GM18519 (cell line): ENCODE measurements at regions not wholly inside any gene's neighbourhood (a gene's known extent, or its start where the extent isn't known, plus 50 kb on each side); places are given as distances from the start of the nearest gene placed in this dataset.

Source experiments
- ATAC-seq: cut with Tn5 transposase; IDR thresholded peaks from one replicate; pipeline ENCODE4 v1.9.1; 2021; ENCODE audit warnings: mild to moderate bottlenecking, moderate library complexity; ENCODE audit not compliant: unreplicated experiment, low FRiP score

DNA sequence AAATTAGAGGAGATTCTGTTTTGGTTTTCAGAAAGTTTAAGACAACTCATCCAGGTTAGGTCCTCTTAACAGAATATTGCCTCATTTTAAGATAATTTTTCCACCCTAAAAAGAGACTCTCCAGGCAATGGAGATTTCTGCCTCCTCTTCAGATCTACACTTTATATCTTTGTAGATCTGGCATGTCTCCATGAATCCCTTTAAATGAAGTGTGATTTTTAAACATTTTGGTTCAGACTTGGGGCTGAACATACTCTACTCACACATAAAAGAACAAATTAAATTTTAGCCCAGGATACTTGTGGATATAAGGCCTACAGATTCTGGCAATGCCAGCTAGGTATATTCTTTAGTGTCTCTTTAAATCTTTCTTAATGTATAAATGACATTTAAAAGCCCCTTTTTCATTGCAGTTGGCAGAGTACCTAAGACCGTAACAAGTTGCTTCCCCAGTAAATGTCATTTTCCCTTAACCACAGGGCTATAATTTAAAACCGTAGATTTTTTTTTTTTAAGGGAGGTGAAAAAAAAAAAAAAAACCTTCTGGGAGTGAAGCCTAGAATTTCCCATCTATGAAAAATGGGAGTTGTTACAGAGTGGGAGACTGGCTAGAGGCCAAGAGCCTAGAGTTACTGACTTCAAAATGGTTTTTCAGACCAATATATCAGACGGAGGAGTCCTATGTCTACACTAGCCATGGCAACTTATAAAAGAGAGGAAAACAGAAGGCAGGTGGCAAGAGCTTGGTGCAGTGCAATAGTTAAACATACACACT lies 207.8 kb upstream of the TARS1 start:
- no peak for ATAC-seq

DNA sequence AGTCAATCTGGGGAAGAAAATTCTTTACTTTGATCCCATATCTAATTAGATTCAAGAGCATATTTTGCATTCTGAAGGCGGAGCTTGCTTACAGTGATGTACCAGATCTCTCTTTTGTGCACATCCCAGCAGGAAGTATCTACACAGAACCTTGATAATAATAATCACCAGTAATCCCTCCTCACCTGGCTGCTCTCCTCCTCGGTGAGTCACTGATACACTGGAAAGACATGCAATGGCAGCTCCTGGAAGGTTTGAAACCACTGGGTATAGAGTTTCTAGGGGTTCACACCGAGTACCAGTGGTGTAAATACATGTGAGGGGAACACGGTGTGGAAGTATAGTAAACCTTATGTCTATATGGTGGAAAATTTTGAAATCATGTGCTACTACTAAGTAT lies 205.5 kb upstream of the TARS1 start:
- ATAC-seq = no peak

DNA sequence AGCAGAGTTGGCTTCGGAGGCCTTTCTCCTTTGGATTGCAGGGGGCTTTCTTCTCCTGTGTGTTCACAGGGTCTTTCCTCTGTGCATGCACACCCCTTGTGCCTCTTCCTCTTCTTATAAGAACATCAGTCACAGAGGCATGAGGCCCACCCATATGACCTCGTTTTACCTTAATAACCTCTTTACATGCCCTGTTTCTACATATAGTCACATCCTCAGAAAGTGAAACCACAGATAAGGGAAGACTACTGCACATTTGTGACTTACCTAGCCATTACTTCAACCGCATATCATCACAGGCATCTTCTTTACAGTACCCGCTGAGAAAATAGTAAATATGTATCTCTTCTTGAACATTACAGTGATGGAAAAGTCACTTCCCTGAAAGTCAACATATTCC lies 204.9 kb upstream of the TARS1 start:
- ATAC-seq = peak; percentile 87

DNA sequence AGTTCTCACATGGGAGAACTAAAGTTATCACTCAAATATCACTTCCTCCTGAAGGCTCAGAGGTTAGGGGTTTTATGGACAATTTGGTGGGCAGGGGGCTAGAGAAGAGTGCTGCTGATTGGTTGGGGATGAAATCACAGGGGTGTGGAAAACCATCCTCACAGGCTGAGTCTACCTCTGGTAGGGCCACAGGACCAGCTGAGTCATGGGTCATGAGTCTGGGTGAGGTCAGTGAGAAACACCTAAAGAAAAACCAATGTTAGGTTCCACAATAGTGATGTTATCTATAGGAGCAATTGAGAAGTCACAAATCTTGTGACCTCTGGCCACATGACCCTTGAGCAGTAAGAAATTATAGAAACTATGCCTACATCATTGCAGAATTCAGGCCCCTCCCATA lies 203.3 kb upstream of the TARS1 start:
- no peak for ATAC-seq

DNA sequence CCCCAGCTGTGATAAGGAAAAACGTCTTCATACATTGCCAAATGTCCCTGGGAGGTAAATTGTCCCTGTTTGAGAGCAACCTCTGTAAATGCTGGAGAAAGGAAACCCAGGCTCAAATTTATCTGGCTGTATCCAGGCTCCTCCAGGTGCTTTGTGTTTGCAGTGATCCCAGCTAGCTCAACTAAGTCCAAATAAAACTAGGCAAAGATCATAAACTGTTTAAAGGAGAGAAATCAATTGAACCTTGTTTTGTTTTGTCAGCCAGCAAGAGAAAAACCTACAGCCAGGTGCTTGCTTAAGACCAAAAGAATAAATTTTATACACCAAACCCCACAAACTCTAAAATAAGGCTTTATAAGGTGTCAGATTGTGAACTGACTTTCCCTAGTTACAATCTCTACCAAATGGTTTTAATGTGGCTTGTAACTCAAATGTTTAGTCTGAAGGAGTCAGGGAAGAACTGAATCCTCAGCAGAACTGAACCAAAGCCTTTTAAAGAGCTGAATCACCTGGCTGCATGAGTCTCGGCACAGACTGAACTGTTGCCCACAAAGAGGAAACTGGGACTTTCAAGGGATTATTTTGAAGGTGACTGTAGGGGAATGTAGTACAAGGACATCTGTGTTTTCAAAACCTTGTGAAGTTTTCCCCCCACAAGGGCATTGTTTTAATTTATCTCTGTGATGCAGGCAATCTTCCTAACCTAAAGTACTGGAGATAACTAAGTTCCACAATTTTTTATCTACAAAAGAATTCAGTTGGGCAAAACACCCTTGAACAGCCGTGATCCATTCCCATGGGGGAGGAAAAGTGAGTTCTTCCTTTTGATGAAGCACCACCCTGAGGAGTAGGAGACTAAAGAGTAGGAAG lies 201.7 kb upstream of the TARS1 start:
- ATAC-seq = no peak

DNA sequence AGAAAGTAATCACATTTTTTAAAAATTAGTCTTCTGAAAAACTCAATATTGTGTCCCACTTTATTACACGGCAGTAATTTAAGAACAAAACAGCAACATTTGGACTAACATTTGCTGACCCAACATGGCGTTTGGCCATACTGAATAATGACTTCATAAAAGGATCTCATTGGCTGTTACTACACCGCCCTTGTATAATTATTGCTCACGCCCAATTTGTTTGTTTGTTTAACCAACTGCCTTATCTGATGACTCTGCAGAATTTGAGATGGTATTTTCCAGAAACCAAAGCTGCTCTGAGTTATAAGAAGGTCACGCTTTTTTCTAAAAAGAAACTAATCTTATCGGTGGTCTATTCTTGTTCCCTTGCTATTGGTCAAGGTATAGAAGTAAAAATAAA lies 200.2 kb upstream of the TARS1 start:
- no peak for ATAC-seq

DNA sequence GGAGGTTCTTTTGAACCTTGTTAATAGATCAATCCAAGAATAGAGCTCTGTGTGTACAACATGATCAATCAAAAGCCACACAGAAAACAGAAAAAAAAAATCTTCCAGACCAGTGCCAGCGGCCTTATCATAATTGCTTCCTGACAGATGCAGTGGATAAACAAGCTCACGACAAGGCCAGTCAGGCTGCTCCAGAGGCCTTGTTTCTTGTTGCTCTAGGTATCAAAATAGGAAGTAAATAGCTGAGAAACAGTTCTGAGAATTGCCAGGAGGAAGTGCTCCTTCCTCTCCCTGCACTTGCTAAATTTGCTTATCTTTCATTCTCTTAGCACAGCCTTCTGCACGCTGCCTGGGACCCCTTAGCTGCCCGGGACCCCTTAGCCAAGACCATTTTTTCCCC lies 199.0 kb upstream of the TARS1 start:
- peak; percentile 69 for ATAC-seq

DNA sequence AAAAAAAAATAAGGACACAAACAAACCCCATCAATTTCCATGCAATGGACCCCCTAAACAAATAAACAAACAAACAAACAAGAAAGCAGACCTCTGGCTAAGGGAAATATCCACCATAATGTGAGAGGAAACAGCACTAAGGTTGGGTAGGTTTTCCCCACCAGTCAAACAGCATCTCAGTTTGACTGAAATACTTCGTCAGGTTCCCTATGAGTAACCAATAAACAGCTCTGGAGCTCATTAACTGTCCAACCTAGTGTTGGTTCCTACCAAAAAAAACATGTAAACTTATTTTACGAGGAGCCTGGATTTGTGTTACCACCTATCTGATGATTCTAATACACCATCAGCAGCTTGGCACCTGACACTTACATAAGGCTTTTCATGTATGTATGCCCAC lies 198.5 kb upstream of the TARS1 start:
- no peak for ATAC-seq

DNA sequence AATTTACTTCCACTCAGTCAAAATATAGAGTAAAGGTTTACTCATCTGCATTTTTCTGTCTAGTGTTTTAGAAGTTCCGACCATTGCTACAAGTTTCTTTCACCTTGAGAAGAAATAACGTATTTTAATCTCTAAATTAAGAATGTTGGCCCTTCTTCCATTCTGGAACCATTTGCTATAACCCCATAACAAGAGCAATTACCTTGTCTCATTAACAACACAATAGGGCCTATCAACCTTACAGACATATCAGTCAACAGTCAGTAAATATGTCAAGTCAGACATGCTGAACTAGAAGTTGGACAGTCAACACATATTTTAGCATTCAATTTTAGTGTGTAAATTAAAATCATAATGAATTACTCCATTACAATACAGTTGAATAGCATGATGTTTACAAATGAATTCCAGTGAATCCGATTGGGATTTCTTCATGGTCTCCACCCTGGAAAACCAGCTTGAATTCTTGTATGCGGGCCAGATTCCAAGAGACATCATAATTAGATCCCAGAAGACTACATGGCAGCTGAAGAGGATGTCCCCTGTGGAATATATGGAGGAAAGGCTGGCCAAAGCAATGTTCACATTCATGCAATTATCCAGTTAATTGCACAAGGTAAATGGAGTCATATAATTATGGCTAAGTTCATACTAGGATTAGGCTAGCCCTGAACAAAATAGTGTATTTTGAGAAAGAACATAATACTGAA lies 196.2 kb upstream of the TARS1 start:
- ATAC-seq = no peak

DNA sequence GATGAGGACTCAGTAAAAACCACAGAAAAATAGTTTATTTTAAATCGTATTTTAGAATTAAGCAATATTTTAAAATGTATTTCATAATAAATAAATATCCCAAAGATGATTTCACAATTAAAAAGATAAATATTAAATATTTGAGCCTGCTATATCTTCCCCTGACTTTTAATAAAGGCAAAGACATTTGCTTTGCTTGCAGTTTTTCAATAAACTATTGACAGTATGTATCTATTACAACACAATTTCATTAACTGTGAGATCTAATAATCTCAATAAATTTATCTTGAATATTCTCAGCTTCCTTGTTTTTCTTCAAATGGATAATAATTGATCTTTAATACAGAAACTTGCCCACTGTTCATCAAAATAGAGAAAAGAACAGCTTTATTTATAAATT lies 186.2 kb upstream of the TARS1 start:
- ATAC-seq = no peak

DNA sequence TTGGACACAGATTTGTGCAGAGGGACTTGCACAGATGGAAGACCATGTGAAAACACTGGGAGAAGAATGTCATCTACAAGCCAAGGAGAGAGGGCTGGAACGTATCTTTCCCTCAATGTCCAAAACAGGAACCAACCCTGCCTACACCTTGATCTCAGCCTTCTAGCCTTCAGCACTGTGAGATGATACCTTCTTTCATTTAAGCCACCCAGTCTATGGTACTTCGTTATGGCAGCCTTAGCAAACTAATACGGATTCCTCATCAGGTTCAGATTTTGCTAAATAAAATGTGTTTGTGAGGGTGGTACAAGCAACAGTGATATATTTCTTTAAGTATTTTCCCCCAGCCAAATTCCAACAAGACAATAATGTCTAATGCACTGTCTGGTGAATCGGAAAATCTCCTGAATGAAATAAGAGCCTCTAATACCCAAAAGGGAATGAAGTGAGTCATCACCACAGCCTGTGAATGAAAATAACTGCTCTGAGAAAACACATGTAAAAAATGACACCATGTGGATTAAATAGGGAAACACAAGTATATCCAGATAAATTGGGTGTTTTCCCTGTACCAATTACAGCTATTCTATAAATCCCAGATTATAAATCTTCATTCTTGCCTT lies 182.8 kb upstream of the TARS1 start:
- ATAC-seq = no peak

DNA sequence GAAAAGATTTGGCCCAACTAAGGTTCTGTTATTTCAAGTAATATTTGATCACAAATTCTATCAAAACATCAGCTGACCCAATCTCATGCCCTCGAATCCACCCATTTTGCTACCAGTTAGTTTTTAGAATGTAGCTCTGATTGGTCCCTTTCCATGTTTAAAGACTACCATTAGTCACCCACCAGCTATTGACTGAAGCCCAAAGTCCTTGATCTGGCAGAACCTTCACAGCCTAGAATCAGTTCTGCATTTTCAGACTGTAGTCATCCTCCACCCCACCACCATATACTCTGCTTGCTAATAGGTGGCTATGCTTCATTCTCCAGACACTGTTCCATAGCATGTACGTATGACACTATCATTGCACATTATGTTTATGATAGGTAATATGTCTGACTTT lies 182.2 kb upstream of the TARS1 start:
- ATAC-seq = no peak

DNA sequence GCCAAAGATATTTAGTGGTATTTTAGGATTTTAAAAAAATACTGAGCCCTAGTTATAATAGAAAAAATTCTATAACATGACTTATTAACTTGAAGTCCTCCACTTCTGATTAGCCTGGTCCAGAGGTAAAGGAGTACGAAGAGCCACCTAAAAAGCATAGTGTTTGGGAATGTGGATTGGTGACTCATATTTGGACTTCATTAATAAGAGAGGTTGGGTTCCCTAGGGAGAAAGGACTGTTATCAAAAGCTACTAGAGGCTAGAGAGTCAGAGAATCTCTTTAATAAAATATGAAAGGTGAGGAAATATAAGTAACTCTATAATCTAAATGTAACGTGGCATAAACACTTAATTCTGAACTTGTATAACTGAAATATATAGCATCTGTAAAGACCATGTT lies 180.7 kb upstream of the TARS1 start:
- no peak for ATAC-seq

DNA sequence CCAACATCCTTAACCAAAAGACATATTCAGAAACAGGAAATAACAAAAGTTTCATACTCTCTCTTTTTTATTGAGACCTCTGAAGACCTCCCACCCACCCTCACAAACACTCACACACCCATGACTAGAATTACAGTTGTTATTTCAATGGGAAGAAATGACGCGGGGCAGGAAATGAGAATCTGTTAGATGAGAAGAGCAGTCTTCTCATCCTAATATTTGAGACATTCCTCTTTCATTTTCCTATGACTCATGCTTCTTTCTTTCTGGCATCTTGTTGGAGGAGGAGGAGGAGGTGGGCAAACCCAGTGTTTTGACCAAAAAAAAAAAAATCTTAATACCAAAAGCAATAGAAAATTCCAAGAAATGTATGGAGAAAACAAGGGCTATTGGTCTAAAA lies 179.5 kb upstream of the TARS1 start:
- ATAC-seq = no peak

DNA sequence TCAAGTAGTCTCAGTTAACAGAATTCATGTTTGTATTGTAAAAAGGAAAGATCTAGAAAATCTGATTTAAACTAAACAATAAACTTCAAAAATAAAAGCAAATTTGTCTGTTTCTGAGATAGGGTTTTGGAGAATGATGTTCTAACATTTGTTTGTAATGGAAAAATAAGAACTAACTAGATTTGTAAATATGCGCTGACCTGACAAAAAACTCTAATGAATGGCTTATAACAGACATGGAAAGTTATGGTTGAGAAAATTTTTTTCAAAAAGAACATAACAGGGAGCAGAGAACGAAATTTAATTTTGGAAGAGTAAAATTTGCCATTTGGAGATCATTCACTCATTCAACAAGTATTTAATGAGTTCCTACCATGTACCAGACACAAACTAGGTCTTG lies 179.0 kb upstream of the TARS1 start:
- ATAC-seq = no peak

DNA sequence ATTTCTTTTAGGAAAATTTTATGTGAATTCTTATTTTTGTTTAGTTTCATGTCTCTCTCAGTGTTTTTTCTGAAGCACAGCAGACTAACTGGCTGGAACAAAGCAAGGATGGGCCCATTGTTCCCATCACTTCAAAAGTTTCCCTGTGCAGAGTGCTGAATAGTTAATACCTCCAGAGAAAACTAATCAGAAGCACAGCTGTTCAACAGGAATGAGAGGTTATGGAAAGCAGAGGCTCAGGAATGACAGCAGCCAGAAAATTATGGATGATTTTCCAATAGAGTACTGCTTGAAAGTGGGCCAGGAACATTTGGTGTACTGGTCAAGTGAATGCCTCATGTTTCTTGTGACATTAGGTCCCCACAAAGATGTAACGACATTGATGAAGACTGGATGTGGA lies 173.0 kb upstream of the TARS1 start:
- no peak for ATAC-seq

DNA sequence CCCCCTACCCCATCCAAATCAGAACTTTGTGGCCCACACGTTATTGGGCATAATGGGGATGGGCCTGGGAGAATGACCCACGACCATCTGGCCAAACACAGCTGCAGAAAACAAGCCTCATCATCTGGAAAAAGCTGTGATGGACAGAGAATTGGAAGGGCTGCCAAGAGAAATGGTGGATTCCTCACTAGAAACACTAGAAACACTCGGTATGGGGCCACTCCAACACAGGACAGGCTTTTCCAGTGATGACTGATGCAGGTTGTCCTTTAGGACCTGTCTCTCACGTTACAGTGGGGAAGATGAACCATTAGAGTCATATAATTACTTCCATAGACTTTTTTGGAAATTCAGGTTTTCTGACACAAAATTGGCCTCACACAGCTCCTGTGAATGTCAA lies 172.4 kb upstream of the TARS1 start:
- no peak for ATAC-seq

DNA sequence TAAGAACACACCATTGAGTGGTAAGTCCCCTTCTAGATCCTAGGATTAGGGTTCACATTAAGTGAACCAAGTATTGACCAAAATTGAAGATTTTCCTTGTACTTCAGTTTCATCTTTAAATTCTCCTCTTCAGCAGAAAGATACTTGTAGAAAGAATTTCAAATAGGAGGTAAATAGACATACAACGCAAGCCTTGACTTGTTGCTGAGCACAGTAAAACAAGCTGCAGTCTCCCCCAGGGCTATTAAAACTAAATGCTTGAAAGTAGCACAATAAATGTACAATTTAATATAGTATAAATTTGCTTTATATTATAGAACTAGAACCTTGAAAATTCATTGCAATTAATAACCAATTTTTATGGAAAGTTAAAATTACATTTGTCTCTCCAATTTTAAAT lies 170.1 kb upstream of the TARS1 start:
- no peak for ATAC-seq

DNA sequence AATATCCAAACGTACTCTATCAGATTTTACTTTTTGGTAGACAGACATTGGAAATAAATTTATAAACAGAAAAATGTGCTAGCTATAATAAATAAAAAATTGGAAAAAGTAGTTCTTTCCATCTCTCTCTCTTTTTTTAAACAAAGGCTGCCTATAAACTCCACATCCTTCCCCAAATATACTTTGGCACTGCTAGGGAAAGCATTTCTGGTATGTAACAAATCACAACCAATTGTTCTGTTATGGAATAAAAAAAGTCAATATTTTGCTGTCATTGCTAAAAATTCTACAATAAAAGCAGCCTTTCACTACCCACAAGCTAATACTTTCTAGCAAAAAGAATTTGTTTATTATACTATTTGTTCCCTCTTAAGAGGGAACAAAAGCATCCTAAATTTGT lies 169.2 kb upstream of the TARS1 start:
- ATAC-seq = no peak

DNA sequence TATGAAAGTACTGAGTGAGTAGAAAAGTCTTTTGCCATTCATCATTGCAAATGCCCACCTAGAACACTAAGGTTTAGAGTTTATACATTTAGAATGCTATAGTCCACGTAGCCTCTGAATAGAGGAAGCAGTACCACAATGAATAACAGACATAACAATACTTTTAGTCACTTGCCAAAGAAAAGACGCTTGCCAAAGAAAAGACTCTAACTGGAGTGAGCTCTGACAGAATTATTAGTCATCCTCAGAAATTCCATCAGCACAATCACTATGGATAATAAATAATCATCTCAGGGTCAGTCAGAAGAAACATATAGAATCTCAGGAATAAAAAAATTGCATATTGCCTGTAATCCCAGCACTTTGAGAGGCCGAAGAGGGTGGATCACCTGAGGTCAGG lies 168.5 kb upstream of the TARS1 start:
- no peak for ATAC-seq

DNA sequence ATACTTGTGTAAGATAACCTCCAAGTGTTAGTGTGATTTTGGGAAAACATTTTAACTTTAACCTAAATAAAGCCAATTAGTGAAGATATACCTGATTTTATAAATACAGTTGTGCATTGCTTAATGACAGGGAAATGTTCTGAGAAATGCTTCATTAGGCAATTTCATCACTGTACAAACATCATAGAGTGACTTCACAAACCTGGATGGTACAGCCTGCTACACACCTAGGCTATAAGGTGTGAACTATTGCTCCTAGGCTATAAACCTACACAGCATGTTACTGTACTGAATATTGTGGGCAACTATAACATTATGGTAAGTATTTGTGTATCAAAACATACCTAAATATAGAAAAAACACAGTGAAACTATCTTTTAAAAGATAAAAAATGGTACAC lies 166.8 kb upstream of the TARS1 start:
- ATAC-seq = no peak
